Smooth muscle cell (in vitro differentiated cells): ENCODE measurements at regions not wholly inside any gene's neighbourhood (a gene's known extent, or its start where the extent isn't known, plus 50 kb on each side); places are given as distances from the start of the nearest gene placed in this dataset.
"Not testable (repeated sequence)": the region's sequence is repeated elsewhere in the genome, so short reads cannot be mapped to it uniquely, and the experiment has no call there.

Experiments
- DNase-seq: peaks from one replicate; lab custom pipeline; 2025; ENCODE audit not compliant: unreplicated experiment; lab: John Stamatoyannopoulos, UW
- H2AFZ ChIP-seq: fragments of 200-600 bp; sonication (generic); 2 replicates; pipeline ENCODE4 v1.6.0; 2016; ENCODE audit warnings: antibody characterized with exemption, low read depth, mild to moderate bottlenecking
- H3F3A ChIP-seq: fragments of 200-600 bp; sonication (generic); 2 replicates; pipeline ENCODE4 v1.6.0; 2017; ENCODE audit warnings: antibody characterized with exemption, low read depth
- H3K27ac ChIP-seq: fragments of 200-600 bp; sonication (generic); 2 replicates; pipeline ENCODE4 v1.5.1; 2016; ENCODE audit warnings: low read depth, mild to moderate bottlenecking
- H3K27me3 ChIP-seq: fragments of 200-600 bp; sonication (generic); 2 replicates; pipeline ENCODE4 v1.6.1; 2016; ENCODE audit warnings: low read depth, mild to moderate bottlenecking
- H3K36me3 ChIP-seq: fragments of 200-600 bp; sonication (generic); 2 replicates; pipeline ENCODE4 v1.5.1; 2016; ENCODE audit warnings: low read depth
- H3K4me1 ChIP-seq: fragments of 200-600 bp; sonication (generic); 2 replicates; pipeline ENCODE4 v1.5.1; 2016; ENCODE audit warnings: low read depth
- H3K4me2 ChIP-seq: fragments of 200-600 bp; sonication (generic); 2 replicates; pipeline ENCODE4 v1.6.0; 2016; ENCODE audit warnings: mild to moderate bottlenecking
- H3K4me3 ChIP-seq: fragments of 200-600 bp; sonication (generic); 2 replicates; pipeline ENCODE4 v1.5.1; 2016; ENCODE audit warnings: mild to moderate bottlenecking
- H3K79me2 ChIP-seq: fragments of 200-600 bp; sonication (generic); 2 replicates; pipeline ENCODE4 v1.6.0; 2016; ENCODE audit warnings: low read depth, mild to moderate bottlenecking
- H3K9ac ChIP-seq: fragments of 200-600 bp; sonication (generic); 2 replicates; pipeline ENCODE4 v1.6.0; 2016; ENCODE audit warnings: low read depth
- H3K9me3 ChIP-seq: fragments of 200-600 bp; sonication (generic); replicated peaks from 2 replicates; pipeline ENCODE4 v1.5.1; 2016; ENCODE audit warnings: low read depth
- H4K20me1 ChIP-seq: fragments of 200-600 bp; sonication (generic); 2 replicates; pipeline ENCODE4 v1.6.0; 2016; ENCODE audit warnings: low read depth
- CTCF ChIP-seq: fragments of 200-600 bp; sonication (generic); IDR thresholded peaks from 2 replicates; pipeline ENCODE4 v1.5.1; 2017; ENCODE audit warnings: borderline replicate concordance, mild to moderate bottlenecking, antibody characterized with exemption; ENCODE audit not compliant: insufficient read depth, poor library complexity, severe bottlenecking
- whole genome bisulfite sequencing: methylation state at CpG from one replicate; pipeline ENCODE4 v1.1.7; 2016; ENCODE audit warnings: low lambda C conversion rate; 5-methylcytosine and 5-hydroxymethylcytosine counted together

- no peak for DNase-seq
- H4K20me1 ChIP-seq = no peaks in the 10 kb centered on the region
- H3K4me1 ChIP-seq = no peaks in the 10 kb centered on the region
- no peak overlapping the region for H3K9ac ChIP-seq
- no peak overlapping the region for H3K4me2 ChIP-seq
- H3K36me3 ChIP-seq = no peaks in the 10 kb centered on the region
- no peaks in the 10 kb centered on the region for H3K9me3 ChIP-seq
- H3F3A ChIP-seq = no peaks in the 10 kb centered on the region
- no peak for TF ChIP-seq CTCF
- 91% methylated on average over 3 of the region's 3 CpGs for WGBS
- H3K79me2 ChIP-seq = no peaks in the 10 kb centered on the region
- H3K4me3 ChIP-seq = no peak overlapping the region
- H3K27me3 ChIP-seq = no peaks in the 10 kb centered on the region
- H3K27ac ChIP-seq = no peak overlapping the region
- H2AFZ ChIP-seq = no peak overlapping the region
Observed at GRCh38 chr4:38468339-38468866, 195.6 kb upstream of the KLF3 start.

GRCh38 chr4:38469410-38469809 lies 194.6 kb upstream of the KLF3 start:
- Histone ChIP-seq H3K36me3 (no peaks in the 10 kb centered on the region), H4K20me1 (no peaks in the 10 kb centered on the region), H3K4me2 (no peak overlapping the region), H3K4me3 (no peak overlapping the region), H3K27me3 (no peaks in the 10 kb centered on the region), H3K79me2 (no peaks in the 10 kb centered on the region), H2AFZ (no peak overlapping the region), H3K27ac (no peak overlapping the region), H3K4me1 (no peaks in the 10 kb centered on the region), H3K9ac (no peak overlapping the region), H3F3A (no peaks in the 10 kb centered on the region), H3K9me3 (no peaks in the 10 kb centered on the region)
- no peak for TF ChIP-seq CTCF
- DNase-seq = no peak
- 73% methylated on average over 3 of the region's 3 CpGs for WGBS

- no peak overlapping the region for H3K4me3 ChIP-seq
- H2AFZ ChIP-seq = no peak overlapping the region
- H3K9ac ChIP-seq = no peak overlapping the region
- DNase-seq = no peak
- H4K20me1 ChIP-seq = no peaks in the 10 kb centered on the region
- no peak for TF ChIP-seq CTCF
- H3K36me3 ChIP-seq = no peaks in the 10 kb centered on the region
- H3K27me3 ChIP-seq = no peaks in the 10 kb centered on the region
- no peaks in the 10 kb centered on the region for H3K4me1 ChIP-seq
- H3K4me2 ChIP-seq = no peak overlapping the region
- no peaks in the 10 kb centered on the region for H3F3A ChIP-seq
- H3K9me3 ChIP-seq = no peaks in the 10 kb centered on the region
- H3K27ac ChIP-seq = no peak overlapping the region
- no peaks in the 10 kb centered on the region for H3K79me2 ChIP-seq
- WGBS = 88% methylated on average over 2 of the region's 2 CpGs
Observed at GRCh38 chr4:38470735-38471262, 193.2 kb upstream of the KLF3 start.

GRCh38 chr4:38482696-38483095 lies 181.3 kb upstream of the KLF3 start:
- Histone ChIP-seq H4K20me1 (no peaks in the 10 kb centered on the region), H3K4me1 (no peaks in the 10 kb centered on the region), H3K9ac (no peak overlapping the region), H3K27me3 (no peaks in the 10 kb centered on the region), H3K4me3 (no peak overlapping the region), H3K79me2 (no peaks in the 10 kb centered on the region), H2AFZ (no peak overlapping the region), H3F3A (no peaks in the 10 kb centered on the region), H3K27ac (no peak overlapping the region), H3K36me3 (no peaks in the 10 kb centered on the region), H3K9me3 (no peaks in the 10 kb centered on the region), H3K4me2 (no peak overlapping the region)
- 81% methylated on average over 1 of the region's 1 CpG for WGBS
- DNase-seq = no peak
- no peak for TF ChIP-seq CTCF

- H4K20me1 ChIP-seq, H3F3A ChIP-seq, H3K79me2 ChIP-seq, H3K36me3 ChIP-seq, H3K4me1 ChIP-seq, H3K27ac ChIP-seq, DNase-seq, H3K9ac ChIP-seq, H3K4me3 ChIP-seq, H3K27me3 ChIP-seq, H3K9me3 ChIP-seq, H2AFZ ChIP-seq, H3K4me2 ChIP-seq: not testable (repeated sequence)
Observed at GRCh38 chr4:38483628-38484027, 180.4 kb upstream of the KLF3 start.
